NCI-H510A treated with DMSO at 0.1 percent for 48 hours (cell line): ENCODE measurements at regions not wholly inside any gene's neighbourhood (a gene's known extent, or its start where the extent isn't known, plus 50 kb on each side); places are given as distances from the start of the nearest gene placed in this dataset.
"Not testable (repeated sequence)": the region's sequence is repeated elsewhere in the genome, so short reads cannot be mapped to it uniquely, and the experiment has no call there.

ENCODE experiments used
- DNase-seq: peaks from one replicate; lab custom pipeline; 2025; lab: John Stamatoyannopoulos, UW

- no peak for DNase-seq
These were observed 258.4 kb downstream of the SPRY2 start for GRCh38 chr13:80082396-80083080.

GRCh38 chr13:80074811-80075210 lies 266.1 kb downstream of the SPRY2 start:
- no peak for DNase-seq

DNA sequence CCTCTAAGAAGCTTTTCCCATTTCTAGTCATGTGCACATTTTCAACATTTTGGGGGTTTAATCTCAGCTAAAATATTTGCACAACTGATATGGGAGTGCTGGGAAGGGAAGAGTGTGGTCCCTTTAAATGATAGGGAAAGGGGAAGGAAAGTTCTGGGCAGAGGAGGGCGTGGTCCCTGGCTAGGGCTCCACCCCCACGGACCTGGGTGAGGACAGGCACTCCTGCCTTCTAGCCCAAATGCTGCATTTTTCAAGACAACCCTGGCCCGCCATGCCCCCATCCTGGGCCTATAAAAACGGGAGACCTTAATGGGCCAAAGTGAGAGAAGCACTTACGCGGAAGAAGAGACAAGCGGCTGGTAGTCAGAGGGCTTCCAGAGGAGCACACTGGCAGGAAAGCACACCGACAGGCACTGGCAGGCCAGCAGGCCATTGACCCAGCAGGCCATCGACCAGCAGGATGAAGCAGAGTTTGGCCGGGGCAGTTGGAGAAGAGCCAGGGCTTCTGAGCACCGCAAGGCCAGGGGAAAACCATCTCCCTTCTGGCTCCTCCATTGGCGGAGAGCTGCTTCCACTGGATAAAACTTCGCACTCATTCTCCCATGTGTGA lies 266.7 kb downstream of the SPRY2 start:
- no peak for DNase-seq

- DNase-seq = no peak
These were observed 268.7 kb downstream of the SPRY2 start for GRCh38 chr13:80072231-80072630.

GRCh38 chr13:80070024-80070703 lies 270.8 kb downstream of the SPRY2 start:
- peak; percentile 61 for DNase-seq

- DNase-seq = no peak
These were observed 271.6 kb downstream of the SPRY2 start for GRCh38 chr13:80069374-80069773.

GRCh38 chr13:80065996-80066395 lies 274.9 kb downstream of the SPRY2 start:
- no peak for DNase-seq

- not testable (repeated sequence) for DNase-seq
These were observed 278.5 kb downstream of the SPRY2 start for GRCh38 chr13:80062416-80062815.

- DNase-seq = no peak
These were observed 281.1 kb downstream of the SPRY2 start for GRCh38 chr13:80059789-80060188.

DNA sequence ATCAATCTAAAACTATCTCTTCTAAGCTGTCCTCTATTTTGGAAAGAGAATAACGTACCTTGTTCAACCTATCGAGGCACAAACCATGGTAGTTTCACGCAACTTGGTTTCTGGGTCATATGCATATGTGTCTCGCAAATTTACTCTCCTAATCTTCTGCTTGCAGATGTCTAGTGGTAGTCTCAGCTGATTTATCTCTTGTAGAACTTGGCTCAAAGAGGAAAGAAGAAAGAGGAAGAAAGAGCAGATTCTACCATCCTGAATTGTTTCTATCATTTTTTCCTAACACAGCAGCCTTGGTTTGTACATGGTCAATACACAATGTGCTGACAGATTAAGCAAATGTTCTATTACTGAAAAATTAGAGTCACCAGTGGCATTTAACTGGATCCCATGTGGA lies 282.3 kb downstream of the SPRY2 start:
- DNase-seq = no peak

DNA sequence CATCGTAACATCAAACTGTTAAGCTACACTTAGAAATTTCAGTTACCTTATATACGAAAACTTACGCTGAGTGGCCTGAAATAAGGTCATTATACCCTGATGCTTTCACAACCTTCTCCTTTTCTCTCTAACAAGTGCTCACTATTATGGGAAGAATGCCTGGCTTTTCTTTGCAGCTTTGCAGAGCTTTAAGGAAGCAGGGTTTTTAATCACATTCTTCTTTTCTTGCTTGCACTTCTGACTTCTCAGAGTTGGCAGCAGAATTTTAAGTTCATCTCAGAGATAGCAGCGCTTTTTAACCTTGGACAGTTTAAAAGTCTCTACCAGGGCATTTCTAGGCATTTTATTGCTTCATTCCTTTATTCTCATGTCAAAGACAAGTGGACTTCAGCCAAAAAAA lies 285.1 kb downstream of the SPRY2 start:
- DNase-seq = no peak

DNA sequence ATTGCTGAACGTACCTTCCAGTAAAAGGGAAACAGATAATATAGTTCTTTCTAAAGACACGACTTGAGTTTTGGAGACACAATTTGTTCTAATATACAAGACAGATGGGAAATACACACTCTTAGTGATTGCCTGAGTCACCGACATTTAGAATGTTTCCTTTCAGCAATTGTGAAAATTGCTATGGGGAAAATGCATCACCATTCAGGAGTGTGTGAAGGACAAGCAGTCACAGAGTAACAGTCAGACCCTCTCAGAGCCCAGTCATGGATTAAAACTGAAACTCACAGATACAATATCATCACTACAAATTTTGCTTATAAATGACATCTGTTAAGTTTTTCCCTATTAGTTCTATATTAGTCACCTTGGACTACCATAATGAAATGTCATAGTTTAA lies 286.1 kb downstream of the SPRY2 start:
- DNase-seq = no peak

- no peak for DNase-seq
These were observed 288.6 kb downstream of the SPRY2 start for GRCh38 chr13:80052286-80052685.

- DNase-seq = no peak
These were observed 290.7 kb downstream of the SPRY2 start for GRCh38 chr13:80050252-80050651.

DNA sequence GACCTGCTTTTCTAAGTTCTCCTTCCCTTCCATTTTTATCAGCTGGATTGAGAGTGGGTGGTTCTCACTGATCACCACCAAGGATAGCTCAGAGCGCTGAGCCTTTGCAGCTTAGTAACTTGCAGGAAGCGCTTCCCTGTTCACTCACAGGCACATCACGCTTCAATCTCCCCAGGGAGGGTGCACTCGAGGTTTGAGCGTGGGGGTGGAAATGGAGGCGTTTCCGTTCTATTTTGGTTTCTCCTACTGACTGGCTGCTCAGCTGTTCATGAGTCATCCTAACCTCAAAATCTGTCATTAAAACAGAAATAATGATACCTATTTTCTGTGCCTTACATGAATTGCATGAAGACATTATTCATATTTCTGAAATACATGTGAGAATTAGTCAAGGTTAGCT lies 292.1 kb downstream of the SPRY2 start:
- peak; percentile 1 for DNase-seq

DNA sequence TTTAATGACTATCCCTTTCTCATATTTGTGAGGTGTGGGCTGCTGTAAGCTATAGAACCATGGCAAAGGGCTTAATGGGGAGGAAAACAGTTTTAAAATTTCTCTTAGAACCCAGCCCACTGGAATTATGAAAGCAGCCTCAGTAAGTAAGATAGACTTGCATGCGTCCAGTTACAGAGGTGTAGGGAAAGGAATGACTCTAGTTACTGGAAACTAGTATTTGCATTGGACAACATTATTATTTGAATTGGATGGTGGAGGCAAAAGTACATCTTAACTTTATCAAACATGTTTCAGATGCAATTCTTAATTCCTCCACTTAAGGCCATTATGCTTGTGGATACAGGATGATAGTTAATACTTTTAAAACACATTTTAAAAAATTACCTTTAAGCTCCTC lies 292.9 kb downstream of the SPRY2 start:
- DNase-seq = no peak

DNA sequence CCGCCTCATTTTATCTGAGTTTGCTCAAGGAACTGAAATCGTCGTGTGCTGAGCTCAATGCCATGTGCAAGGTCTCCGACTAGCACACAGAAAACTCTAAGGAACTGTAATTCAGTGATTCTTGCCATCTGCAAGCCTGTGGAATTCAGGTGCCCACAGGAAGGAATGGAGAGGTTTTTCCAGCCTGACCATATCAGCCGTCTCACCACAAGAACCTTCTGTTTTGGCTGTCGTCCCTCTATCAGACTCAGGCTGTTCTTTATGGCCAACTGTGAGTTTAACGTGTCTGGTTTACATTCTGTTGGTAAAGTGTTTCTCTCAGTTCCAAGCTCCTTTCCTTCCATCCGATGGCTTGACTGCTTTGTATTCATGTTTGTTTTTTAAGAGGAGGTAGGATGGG lies 293.5 kb downstream of the SPRY2 start:
- no peak for DNase-seq

- DNase-seq = no peak
These were observed 300.0 kb downstream of the SPRY2 start for GRCh38 chr13:80040981-80041317.

DNA sequence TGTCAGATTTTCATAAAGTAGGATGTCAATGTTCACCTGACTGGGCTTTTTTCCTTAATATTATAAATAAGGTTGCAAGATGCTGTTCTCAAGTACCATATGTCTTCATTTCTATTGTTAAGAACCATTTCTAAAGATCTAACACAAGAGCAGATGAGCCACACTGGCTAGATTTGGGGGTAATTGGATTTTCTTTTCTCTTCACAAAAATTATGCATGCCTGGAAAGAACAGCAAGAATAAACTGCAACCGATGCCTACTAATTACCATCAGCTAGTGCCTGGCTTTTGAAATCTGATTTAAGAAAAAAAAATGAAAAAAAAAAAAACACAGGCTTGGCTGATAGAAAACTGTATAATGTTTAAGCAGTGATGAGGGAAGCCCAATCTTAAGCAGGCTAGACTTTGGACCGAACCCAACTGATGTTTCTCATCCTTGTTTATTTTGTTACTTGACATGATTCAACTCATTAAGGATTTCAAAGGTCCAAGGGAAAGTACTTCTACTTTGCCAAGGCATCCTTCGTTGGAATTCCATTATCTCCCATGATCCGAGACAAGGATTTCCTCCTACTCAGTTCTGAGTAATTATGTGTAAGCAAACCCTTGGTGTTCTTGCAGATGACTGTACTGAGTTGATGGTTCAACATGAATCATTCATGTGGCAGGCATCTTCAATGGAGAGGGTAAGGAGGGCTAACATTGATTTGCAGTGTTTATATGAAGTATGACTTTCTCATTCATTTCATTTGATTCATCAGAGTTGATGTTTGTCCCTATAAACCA lies 300.5 kb downstream of the SPRY2 start:
- DNase-seq = no peak

GRCh38 chr13:80039000-80039399 lies 301.9 kb downstream of the SPRY2 start:
- DNase-seq = no peak

DNA sequence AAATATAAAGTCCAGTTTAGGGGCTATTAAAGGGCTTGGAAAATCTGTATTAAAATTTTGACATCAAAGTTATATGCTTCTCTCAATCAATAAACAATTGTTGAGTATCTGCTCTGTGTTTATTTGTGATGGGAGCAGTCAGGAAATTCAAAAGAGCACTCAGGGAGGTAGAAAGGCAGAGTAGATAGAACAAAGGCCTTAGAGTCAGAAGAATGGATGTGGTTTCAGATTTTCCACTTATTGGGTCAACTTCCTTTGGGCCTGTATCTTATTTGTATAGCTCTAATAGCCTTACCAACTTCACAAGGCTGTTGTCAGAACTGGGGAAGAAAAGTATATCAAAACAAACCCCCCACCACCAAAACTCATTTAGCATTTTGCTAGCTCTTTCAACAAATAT lies 302.6 kb downstream of the SPRY2 start:
- no peak for DNase-seq

DNA sequence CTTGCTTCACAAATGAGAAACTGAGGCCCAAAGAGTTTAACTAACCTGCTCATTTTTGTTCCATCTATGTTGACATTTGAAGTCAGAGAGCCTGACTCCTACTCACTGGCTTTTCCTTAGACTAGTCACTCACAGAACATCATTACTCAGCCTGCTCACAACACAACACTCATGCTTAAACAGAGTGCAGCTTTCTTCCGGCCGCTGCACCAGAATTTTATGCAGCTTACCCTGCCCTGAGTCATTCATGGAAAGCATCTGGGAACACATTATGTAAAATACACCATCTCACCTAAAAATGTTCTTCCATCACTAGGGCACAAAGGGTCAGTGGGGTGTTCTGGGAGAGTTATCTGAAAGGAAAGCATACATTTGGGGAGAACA lies 303.4 kb downstream of the SPRY2 start:
- no peak for DNase-seq
